ENCODE measurements at regions not wholly inside any gene's neighbourhood (a gene's known extent, or its start where the extent isn't known, plus 50 kb on each side); places are given as distances from the start of the nearest gene placed in this dataset.

DNA sequence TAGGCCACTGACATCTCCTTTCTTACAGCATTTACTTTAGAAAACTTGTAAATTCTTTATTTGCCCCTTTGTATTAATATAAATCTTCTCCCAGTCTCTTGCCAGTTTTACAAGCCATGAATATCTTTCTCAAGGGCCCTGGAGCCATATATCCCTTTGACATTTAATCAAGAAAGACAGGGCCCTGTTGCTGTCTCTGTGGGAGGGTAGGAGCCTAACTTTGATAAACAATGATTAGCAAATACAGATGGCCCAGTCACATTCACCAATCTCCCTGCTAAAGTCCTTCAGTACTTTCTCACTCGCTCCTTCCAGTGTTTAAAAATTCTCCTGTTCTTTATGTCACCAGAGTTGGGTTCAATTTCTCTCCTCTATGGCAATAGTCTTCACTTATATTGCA lies 479.8 kb upstream of the USP15 start:
- Mint-ChIP-seq H3K4me3 (ENCODE audit: unreplicated experiment) (no peak overlapping the region), H3K9me3 (ENCODE audit: unreplicated experiment) (no peaks in the 10 kb centered on the region), H3K27me3 (ENCODE audit: insufficient read depth, unreplicated experiment) (no peaks in the 10 kb centered on the region), H3K36me3 (ENCODE audit: insufficient read depth, unreplicated experiment) (no peaks in the 10 kb centered on the region), H3K27ac (ENCODE audit: low read depth, unreplicated experiment) (no peak overlapping the region), H3K4me1 (ENCODE audit: insufficient read depth, unreplicated experiment) (peaks cover 5% of the 10 kb centered on the region)
- intact Hi-C loops (cut with micrococcal nuclease): no loop called here
- POLR2A ChIA-PET: no interaction called here
- TF ChIP-seq, protein P1, sequence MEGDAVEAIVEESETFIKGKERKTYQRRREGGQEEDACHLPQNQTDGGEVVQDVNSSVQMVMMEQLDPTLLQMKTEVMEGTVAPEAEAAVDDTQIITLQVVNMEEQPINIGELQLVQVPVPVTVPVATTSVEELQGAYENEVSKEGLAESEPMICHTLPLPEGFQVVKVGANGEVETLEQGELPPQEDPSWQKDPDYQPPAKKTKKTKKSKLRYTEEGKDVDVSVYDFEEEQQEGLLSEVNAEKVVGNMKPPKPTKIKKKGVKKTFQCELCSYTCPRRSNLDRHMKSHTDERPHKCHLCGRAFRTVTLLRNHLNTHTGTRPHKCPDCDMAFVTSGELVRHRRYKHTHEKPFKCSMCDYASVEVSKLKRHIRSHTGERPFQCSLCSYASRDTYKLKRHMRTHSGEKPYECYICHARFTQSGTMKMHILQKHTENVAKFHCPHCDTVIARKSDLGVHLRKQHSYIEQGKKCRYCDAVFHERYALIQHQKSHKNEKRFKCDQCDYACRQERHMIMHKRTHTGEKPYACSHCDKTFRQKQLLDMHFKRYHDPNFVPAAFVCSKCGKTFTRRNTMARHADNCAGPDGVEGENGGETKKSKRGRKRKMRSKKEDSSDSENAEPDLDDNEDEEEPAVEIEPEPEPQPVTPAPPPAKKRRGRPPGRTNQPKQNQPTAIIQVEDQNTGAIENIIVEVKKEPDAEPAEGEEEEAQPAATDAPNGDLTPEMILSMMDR (IDR thresholded peaks at IDR 0.05; ENCODE audit: unreplicated experiment): no peak
- CTCF ChIA-PET: interaction anchor here (0.7 kb wide), 1 partner anchor 1010 kb away, joined by 3 read pairs; no protein-coding TSS in a partner anchor
- DNase-seq (ENCODE audit: unreplicated experiment): no peak
- no TSS peak for BruUV-seq (replicated peaks)

DNA sequence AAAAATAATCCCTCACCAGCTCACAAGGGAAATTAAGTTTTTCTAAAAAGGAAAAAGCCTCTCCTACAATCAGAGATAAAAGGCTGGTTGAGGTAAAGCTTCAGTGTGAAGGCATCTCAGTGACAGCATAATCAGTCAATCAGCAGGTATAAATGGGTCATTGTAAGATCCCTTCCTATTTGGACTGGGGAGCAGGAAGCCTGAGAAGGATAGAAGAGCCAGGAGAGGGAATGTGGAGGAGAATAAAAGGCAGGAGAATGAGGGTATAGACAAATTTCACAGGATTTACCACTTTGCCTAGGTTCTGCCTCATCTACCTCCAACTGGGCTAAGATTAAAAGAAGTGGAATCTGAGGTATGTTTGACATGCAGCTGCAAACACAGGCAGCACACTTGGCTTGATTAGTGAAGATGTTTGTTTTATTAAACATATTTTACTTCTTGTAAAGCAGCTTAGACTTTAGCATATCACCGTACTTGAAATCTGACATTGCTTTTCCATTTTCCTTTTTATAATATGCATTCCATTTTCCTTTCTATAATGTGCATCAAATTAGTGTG lies 479.1 kb upstream of the USP15 start:
- BruUV-seq (replicated peaks): no TSS peak
- H3K9me3 Mint-ChIP-seq (ENCODE audit: unreplicated experiment): no peaks in the 10 kb centered on the region
- CTCF ChIA-PET: interaction anchor here (0.7 kb wide), 1 partner anchor 1010 kb away, joined by 3 read pairs; no protein-coding TSS in a partner anchor
- no peaks in the 10 kb centered on the region for H3K27me3 Mint-ChIP-seq (ENCODE audit: insufficient read depth, unreplicated experiment)
- TF ChIP-seq, protein P1 (IDR thresholded peaks at IDR 0.05; ENCODE audit: unreplicated experiment): no peak
- H3K36me3 Mint-ChIP-seq (ENCODE audit: insufficient read depth, unreplicated experiment): no peaks in the 10 kb centered on the region
- H3K4me1 Mint-ChIP-seq (ENCODE audit: insufficient read depth, unreplicated experiment): peaks cover 5% of the 10 kb centered on the region
- intact Hi-C loops (cut with micrococcal nuclease): no loop called here
- POLR2A ChIA-PET: no interaction called here
- DNase-seq (ENCODE audit: unreplicated experiment): no peak
- no peak overlapping the region for H3K4me3 Mint-ChIP-seq (ENCODE audit: unreplicated experiment)
- no peak overlapping the region for H3K27ac Mint-ChIP-seq (ENCODE audit: low read depth, unreplicated experiment)

DNA sequence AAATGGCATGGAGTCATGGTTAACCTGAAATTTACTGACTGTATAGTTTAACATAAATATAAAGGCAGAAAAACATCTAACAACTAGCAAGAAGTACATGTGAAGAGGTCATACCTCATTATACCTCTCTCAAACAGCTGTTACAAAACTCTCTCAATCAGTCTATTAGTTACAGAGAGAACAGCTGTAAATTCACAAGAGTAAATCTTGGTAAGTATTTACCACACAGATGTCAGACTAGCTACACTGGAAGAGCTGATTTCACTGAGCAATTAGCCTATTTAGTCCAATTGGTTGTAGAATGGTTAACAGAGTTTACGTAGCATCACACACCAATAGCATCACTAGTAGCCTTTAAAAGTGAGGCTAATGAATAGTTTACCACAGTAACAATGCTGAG lies 463.4 kb upstream of the USP15 start:
- intact Hi-C loops (cut with micrococcal nuclease): no loop called here
- H3K4me1 Mint-ChIP-seq (ENCODE audit: insufficient read depth, unreplicated experiment): no peaks in the 10 kb centered on the region
- H3K27me3 Mint-ChIP-seq (ENCODE audit: insufficient read depth, unreplicated experiment): no peaks in the 10 kb centered on the region
- no TSS peak for BruUV-seq (replicated peaks)
- H3K36me3 Mint-ChIP-seq (ENCODE audit: insufficient read depth, unreplicated experiment): no peaks in the 10 kb centered on the region
- no peaks in the 10 kb centered on the region for H3K9me3 Mint-ChIP-seq (ENCODE audit: unreplicated experiment)
- POLR2A ChIA-PET: no interaction called here
- no peak for DNase-seq (ENCODE audit: unreplicated experiment)
- no peak overlapping the region for H3K4me3 Mint-ChIP-seq (ENCODE audit: unreplicated experiment)
- H3K27ac Mint-ChIP-seq (ENCODE audit: low read depth, unreplicated experiment): no peak overlapping the region
- CTCF ChIA-PET: no interaction called here
- TF ChIP-seq, protein P1 (IDR thresholded peaks at IDR 0.05; ENCODE audit: unreplicated experiment): no peak

DNA sequence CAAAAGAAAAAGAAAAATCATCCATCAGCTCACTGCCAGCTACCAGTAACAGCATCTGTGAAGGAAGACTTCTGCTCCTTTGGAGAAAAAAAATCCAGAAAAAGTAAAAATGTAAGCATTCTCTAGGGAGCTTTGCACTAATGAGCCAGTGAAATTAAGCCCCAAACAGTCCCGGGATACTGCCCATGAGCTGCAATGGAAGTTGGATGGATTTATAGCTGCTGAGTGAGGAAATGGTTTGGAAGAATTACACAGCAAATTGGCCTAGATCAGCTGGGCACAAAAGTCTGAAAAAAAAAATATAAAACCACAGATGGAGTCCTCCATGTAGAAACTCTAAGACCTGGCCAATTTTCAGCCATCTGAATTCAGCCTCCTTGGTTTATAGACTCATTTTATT lies 462.9 kb upstream of the USP15 start:
- no peak for DNase-seq (ENCODE audit: unreplicated experiment)
- ChIA-PET CTCF (interaction anchor here (0.6 kb wide), 1 partner anchor 325 kb away, joined by 3 read pairs; no protein-coding TSS in a partner anchor), POLR2A (no interaction called here)
- Mint-ChIP-seq H3K36me3 (ENCODE audit: insufficient read depth, unreplicated experiment) (no peaks in the 10 kb centered on the region), H3K9me3 (ENCODE audit: unreplicated experiment) (no peaks in the 10 kb centered on the region), H3K27ac (ENCODE audit: low read depth, unreplicated experiment) (no peak overlapping the region), H3K27me3 (ENCODE audit: insufficient read depth, unreplicated experiment) (no peaks in the 10 kb centered on the region), H3K4me3 (ENCODE audit: unreplicated experiment) (no peak overlapping the region), H3K4me1 (ENCODE audit: insufficient read depth, unreplicated experiment) (no peaks in the 10 kb centered on the region)
- intact Hi-C loops (cut with micrococcal nuclease): no loop called here
- BruUV-seq (replicated peaks): no TSS peak
- TF ChIP-seq, protein P1 (IDR thresholded peaks at IDR 0.05; ENCODE audit: unreplicated experiment): no peak

All from MCF 10A (cell line).